CD4-positive, alpha-beta memory T cell (primary cell): ENCODE measurements at regions not wholly inside any gene's neighbourhood (a gene's known extent, or its start where the extent isn't known, plus 50 kb on each side); places are given as distances from the start of the nearest gene placed in this dataset.

ENCODE experiments used
- CTCF ChIA-PET: fragments of 350-600 bp; sonication (Branson Sonifier 250); formaldehyde crosslinking; loops from one replicate; lab custom pipeline; 2021; ENCODE audit warnings: inconsistent platforms; ENCODE audit not compliant: partially characterized antibody; lab: Charles Lee
- POLR2A ChIA-PET: fragments of 350-600 bp; sonication (Branson Sonifier 250); formaldehyde crosslinking; loops from one replicate; lab custom pipeline; 2021; ENCODE audit not compliant: partially characterized antibody; lab: Charles Lee
- DNase-seq, 5 donors: peaks; one replicate each; pipeline versions ENCODE4 v3.0.0 to v3.0.0-alpha.2; 2020 to 2022; ENCODE audit warnings: mixed read lengths in 1 of 5
- H3K27ac ChIP-seq: one replicate; pipeline ENCODE4 v1.7.0; 2013; ENCODE audit warnings: low read depth, low read length
- H3K27me3 ChIP-seq: 2 replicates; pipeline ENCODE4 v1.7.0; 2013; ENCODE audit warnings: mild to moderate bottlenecking, low read length, moderate library complexity; ENCODE audit not compliant: insufficient read depth
- H3K36me3 ChIP-seq: 2 replicates; pipeline ENCODE4 v1.7.0; 2013; ENCODE audit warnings: mild to moderate bottlenecking, low read length, moderate library complexity; ENCODE audit not compliant: insufficient read depth
- H3K4me1 ChIP-seq: 2 replicates; pipeline ENCODE4 v1.7.0; 2013; ENCODE audit warnings: mild to moderate bottlenecking, low read length, moderate library complexity; ENCODE audit not compliant: insufficient read depth
- H3K4me3 ChIP-seq, 2 donors: one replicate each; pipeline ENCODE4 v1.7.0; 2013; ENCODE audit warnings: low read length in 2 of 2, mild to moderate bottlenecking in 1 of 2
- H3K9me3 ChIP-seq, 2 donors: one replicate each; pipeline ENCODE4 v1.7.0; 2013; ENCODE audit warnings: low read length in 2 of 2, control low read depth in 1 of 2; ENCODE audit not compliant: control insufficient read depth in 1 of 2
- H3K27ac Mint-ChIP-seq, 7 donors: one replicate each; pipeline ENCODE4 v1.8.0; 2020 to 2021; ENCODE audit warnings: mixed read lengths in 7 of 7, mild to moderate bottlenecking in 6 of 7, inconsistent platforms in 3 of 7, moderate library complexity in 3 of 7
- H3K27me3 Mint-ChIP-seq, 2 donors: one replicate each; pipeline ENCODE4 v1.8.0; 2020 to 2021; ENCODE audit warnings: mixed read lengths in 2 of 2
- H3K36me3 Mint-ChIP-seq, 2 donors: one replicate each; pipeline ENCODE4 v1.8.0; 2020 to 2021; ENCODE audit warnings: mixed read lengths in 2 of 2, inconsistent platforms in 1 of 2, mild to moderate bottlenecking in 1 of 2
- H3K4me1 Mint-ChIP-seq, 4 donors: one replicate each; pipeline ENCODE4 v1.8.0; 2020 to 2021; ENCODE audit warnings: mixed read lengths in 4 of 4, mild to moderate bottlenecking in 1 of 4
- H3K4me3 Mint-ChIP-seq, 8 donors: one replicate each; pipeline ENCODE4 v1.8.0; 2020 to 2021; ENCODE audit warnings: mixed read lengths in 8 of 8, mild to moderate bottlenecking in 7 of 8, moderate library complexity in 6 of 8, inconsistent platforms in 3 of 8
- H3K9me3 Mint-ChIP-seq, 8 donors: one replicate each; pipeline ENCODE4 v1.8.0; 2020 to 2021; ENCODE audit warnings: mixed read lengths in 8 of 8, mild to moderate bottlenecking in 5 of 8, inconsistent platforms in 3 of 8, moderate library complexity in 1 of 8
- intact Hi-C: fragments of 100-400 bp; cut with micrococcal nuclease; formaldehyde crosslinking; loops from one replicate; pipeline ENCODE4 v1.15.1; 2023

DNA sequence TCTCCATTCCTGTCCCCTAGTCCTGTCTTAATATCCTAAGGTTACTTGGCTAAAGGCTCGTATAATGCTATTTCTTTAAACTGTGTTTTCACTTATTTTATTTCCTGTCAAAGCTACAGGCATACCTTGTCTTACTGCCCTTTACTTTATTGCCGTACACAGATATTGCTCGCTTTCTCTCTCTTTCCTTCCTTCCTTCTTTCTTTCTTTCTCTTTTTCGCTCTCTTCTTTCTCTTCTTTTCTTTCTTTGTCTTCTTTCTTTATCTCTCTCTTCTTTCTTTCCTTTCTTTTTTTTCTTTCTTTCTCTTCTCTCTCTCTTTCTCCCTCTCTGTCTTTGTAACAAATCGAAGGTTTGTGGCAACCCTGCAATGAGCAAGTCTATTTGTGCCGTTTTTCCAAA is 123.9 kb upstream of the ARHGAP5 start:
- POLR2A ChIA-PET, result no interaction called here
- H3K27me3 ChIP-seq, result no peaks in the 10 kb centered on the region
- no peaks in the 10 kb centered on the region for H3K36me3 ChIP-seq
- H3K27ac ChIP-seq, result no peak overlapping the region
- CTCF ChIA-PET, result no interaction called here
- Mint-ChIP-seq H3K27ac (no peak overlapping the region), H3K27me3 (peaks cover 0 to 5% of the 10 kb centered on the region in 2 donors), H3K4me1 (peaks cover under 1 to 10% (median 2%) of the 10 kb centered on the region in 4 donors), H3K4me3 (no peak overlapping the region), H3K36me3 (no peaks in the 10 kb centered on the region), H3K9me3 (no peaks in the 10 kb centered on the region)
- H3K9me3 ChIP-seq, result no peaks in the 10 kb centered on the region
- no peak for DNase-seq
- peaks cover 2% of the 10 kb centered on the region for H3K4me1 ChIP-seq
- intact Hi-C loops, result no loop called here
- no peak overlapping the region for H3K4me3 ChIP-seq

DNA sequence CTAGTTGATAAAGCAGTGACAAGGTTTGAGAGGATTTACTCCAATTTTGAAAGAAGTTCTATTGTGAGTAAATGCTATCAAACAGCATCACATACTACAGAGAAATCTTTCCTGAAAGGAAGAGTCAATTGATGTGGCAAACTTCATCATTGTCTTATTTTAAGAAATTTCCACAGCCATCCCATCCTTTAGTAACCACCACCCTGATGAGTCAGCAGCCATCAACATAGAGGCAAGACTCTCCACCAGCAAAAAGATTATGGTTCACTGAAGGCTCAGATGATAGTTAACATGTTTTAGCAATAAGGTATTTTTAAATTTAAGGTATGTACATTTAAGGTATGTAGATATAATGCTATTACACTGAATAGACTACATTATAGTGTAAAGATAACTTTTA is 122.1 kb upstream of the ARHGAP5 start:
- DNase-seq, result no peak
- intact Hi-C loops, result no loop called here
- Mint-ChIP-seq H3K9me3 (no peaks in the 10 kb centered on the region), H3K27me3 (peaks cover 0 to 5% of the 10 kb centered on the region in 2 donors), H3K4me1 (peaks cover 0 to 6% (median 1%) of the 10 kb centered on the region in 4 donors), H3K36me3 (no peaks in the 10 kb centered on the region), H3K4me3 (no peak overlapping the region), H3K27ac (no peak overlapping the region)
- POLR2A ChIA-PET, result no interaction called here
- Histone ChIP-seq H3K4me1 (no peaks in the 10 kb centered on the region), H3K36me3 (no peaks in the 10 kb centered on the region), H3K9me3 (no peaks in the 10 kb centered on the region), H3K27me3 (no peaks in the 10 kb centered on the region), H3K4me3 (no peak overlapping the region), H3K27ac (no peak overlapping the region)
- CTCF ChIA-PET, result no interaction called here

DNA sequence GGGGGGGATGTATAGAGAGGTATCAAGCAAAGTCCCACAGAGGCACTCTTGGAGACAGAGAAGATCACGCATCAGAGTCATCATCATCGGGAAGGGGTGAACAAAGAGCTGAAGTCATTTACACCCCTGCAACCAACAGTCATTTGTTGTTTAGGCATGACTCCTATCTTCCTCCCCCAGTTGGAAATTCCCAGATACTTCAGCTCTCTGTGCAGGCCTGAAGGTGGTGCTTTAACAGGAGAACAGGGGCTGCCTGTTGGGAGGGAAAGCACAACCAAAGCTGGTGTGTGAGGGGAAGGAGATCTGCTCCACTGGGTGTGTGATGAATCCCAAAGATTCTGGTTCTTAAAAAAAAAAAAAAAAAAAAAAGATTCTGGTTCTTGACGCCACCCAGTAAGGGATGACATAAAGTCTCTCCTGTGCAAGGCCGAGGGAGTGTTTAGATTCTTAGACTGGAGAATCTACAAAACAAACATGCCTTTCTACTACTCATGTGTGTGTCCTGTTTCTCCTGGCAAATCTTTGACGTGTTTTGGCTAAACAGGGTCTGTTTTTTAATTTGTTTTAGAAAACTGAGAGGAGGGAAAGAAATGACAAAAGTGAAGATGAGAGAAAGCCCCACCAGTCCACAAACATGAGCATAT is 121.0 kb upstream of the ARHGAP5 start:
- Histone ChIP-seq H3K9me3 (no peaks in the 10 kb centered on the region), H3K4me3 (no peak overlapping the region), H3K4me1 (no peaks in the 10 kb centered on the region), H3K36me3 (no peaks in the 10 kb centered on the region), H3K27ac (no peak overlapping the region), H3K27me3 (no peaks in the 10 kb centered on the region)
- Mint-ChIP-seq H3K4me1 (peaks cover 0 to 4% (median under 1%) of the 10 kb centered on the region in 4 donors), H3K27ac (no peak overlapping the region), H3K36me3 (no peaks in the 10 kb centered on the region), H3K27me3 (peaks cover 0 to 5% of the 10 kb centered on the region in 2 donors), H3K4me3 (no peak overlapping the region), H3K9me3 (peaks cover 0 to 6% (median 0%) of the 10 kb centered on the region in 8 donors)
- CTCF ChIA-PET, result no interaction called here
- intact Hi-C loops, result no loop called here
- DNase-seq, result no peak
- POLR2A ChIA-PET, result no interaction called here

DNA sequence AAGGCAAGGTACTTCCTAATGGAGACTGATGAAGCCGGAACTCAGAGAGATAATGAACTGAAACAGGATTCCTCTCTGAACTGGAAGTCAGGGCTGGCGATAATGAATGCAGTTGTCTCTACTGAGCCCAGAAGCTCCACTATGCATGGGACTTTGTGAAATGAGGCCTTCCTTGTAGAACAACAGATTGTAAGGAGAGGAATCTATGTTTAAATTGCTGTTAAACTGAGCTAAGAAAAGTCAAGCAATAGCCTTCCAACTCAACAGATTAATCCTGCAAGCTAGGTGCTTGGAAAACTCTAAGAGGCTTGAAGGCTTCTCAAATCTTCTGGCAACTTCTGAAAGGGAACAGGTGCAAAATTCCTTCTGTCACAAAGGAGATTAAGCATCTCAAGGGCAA is 119.5 kb upstream of the ARHGAP5 start:
- peaks cover 0 to 6% (median 0%) of the 10 kb centered on the region in 8 donors for H3K9me3 Mint-ChIP-seq
- H3K27me3 ChIP-seq, result no peaks in the 10 kb centered on the region
- H3K9me3 ChIP-seq, result no peaks in the 10 kb centered on the region
- H3K36me3 Mint-ChIP-seq, result no peaks in the 10 kb centered on the region
- DNase-seq, result no peak
- intact Hi-C loops, result no loop called here
- no peaks in the 10 kb centered on the region for H3K36me3 ChIP-seq
- no peak overlapping the region for H3K27ac ChIP-seq
- no peak overlapping the region for H3K27ac Mint-ChIP-seq
- H3K4me1 Mint-ChIP-seq, result no peaks in the 10 kb centered on the region
- CTCF ChIA-PET, result no interaction called here
- H3K4me1 ChIP-seq, result no peaks in the 10 kb centered on the region
- POLR2A ChIA-PET, result no interaction called here
- H3K4me3 Mint-ChIP-seq, result no peak overlapping the region
- H3K4me3 ChIP-seq, result no peak overlapping the region
- H3K27me3 Mint-ChIP-seq, result peaks cover 0 to 5% of the 10 kb centered on the region in 2 donors

DNA sequence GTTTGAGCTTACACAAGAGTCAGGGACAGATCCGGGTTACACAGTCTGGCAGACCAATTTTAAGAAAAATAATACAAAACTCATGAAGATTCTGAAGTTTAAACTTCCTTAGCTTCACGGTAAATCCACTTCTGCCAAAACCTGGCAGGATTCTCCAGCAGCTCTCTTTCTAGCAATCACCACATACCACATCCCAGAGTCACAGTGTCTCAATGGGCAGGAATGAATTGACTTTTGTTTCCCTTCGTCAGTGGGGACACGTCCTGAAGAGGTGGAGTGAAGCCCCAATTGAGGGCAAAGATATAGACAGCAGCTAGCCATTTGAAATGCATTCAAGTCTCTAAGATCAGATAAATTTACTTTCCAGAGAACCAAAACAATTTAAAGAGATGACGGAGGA is 117.1 kb upstream of the ARHGAP5 start:
- Histone ChIP-seq H3K4me1 (no peaks in the 10 kb centered on the region), H3K27me3 (no peaks in the 10 kb centered on the region), H3K9me3 (no peaks in the 10 kb centered on the region), H3K4me3 (no peak overlapping the region), H3K27ac (no peak overlapping the region), H3K36me3 (no peaks in the 10 kb centered on the region)
- H3K27ac Mint-ChIP-seq, result no peak overlapping the region
- POLR2A ChIA-PET, result no interaction called here
- H3K36me3 Mint-ChIP-seq, result no peaks in the 10 kb centered on the region
- no peak overlapping the region for H3K4me3 Mint-ChIP-seq
- CTCF ChIA-PET, result interaction anchor here (1.5 kb wide), 1 partner anchor 35 kb away, joined by 3 read pairs; no protein-coding TSS in a partner anchor
- H3K9me3 Mint-ChIP-seq, result peaks cover 0 to 6% (median 0%) of the 10 kb centered on the region in 8 donors
- H3K4me1 Mint-ChIP-seq, result peaks cover 0 to 2% (median 0%) of the 10 kb centered on the region in 4 donors
- no peak for DNase-seq
- peaks cover 0 to 5% of the 10 kb centered on the region in 2 donors for H3K27me3 Mint-ChIP-seq
- intact Hi-C loops, result no loop called here

DNA sequence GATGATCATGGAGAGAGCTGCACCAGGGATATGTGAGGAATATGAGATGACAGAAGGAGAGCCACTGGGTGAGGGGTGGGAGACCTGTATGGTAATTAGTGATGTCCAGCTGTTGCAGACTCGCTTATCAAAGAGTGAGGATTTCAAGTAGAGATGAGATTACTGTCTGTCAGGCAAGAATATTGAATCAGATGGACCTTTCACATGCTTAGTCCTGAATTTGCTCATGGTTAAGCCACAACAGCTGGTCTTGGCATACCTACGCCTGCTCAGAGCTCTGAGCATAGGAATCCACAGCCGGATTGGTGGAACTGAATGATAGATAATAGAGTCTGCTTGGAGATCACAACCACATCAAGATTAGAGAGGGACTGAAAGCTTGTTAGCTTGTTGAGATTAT is 115.2 kb upstream of the ARHGAP5 start:
- no peaks in the 10 kb centered on the region for H3K27me3 ChIP-seq
- intact Hi-C loops, result no loop called here
- ChIA-PET POLR2A (no interaction called here), CTCF (no interaction called here)
- peaks cover 3 to 14% (median 9%) of the 10 kb centered on the region in 4 donors for H3K4me1 Mint-ChIP-seq
- H3K27ac Mint-ChIP-seq, result no peak overlapping the region
- H3K36me3 ChIP-seq, result no peaks in the 10 kb centered on the region
- peaks cover 0 to 6% (median 0%) of the 10 kb centered on the region in 8 donors for H3K9me3 Mint-ChIP-seq
- no peaks in the 10 kb centered on the region for H3K36me3 Mint-ChIP-seq
- peaks cover 0 to under 1% of the 10 kb centered on the region in 2 donors for H3K27me3 Mint-ChIP-seq
- peaks cover 10% of the 10 kb centered on the region for H3K4me1 ChIP-seq
- no peak for DNase-seq
- H3K27ac ChIP-seq, result no peak overlapping the region
- no peak overlapping the region for H3K4me3 ChIP-seq
- H3K9me3 ChIP-seq, result no peaks in the 10 kb centered on the region
- no peak overlapping the region for H3K4me3 Mint-ChIP-seq

DNA sequence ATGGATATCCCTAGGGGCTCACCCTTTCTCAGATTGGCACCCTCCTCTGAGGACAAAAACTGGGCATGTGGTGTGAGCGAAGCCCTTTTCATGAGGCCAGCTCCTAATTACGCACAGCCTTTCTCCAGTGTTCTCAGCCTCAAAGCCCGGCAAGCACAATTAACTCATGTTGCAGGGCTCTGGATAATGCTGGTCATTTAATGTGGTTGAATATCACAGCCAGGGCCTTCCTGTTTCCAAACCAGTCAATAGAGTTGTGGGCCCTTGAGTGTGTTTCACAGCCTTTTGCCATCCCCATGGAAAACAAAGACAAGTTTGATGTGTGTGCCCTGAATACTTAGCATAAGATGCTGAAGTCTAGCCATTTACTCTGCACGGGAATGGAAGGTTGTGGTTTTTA is 114.2 kb upstream of the ARHGAP5 start:
- Mint-ChIP-seq H3K36me3 (no peaks in the 10 kb centered on the region), H3K27me3 (no peaks in the 10 kb centered on the region), H3K4me3 (no peak overlapping the region), H3K9me3 (peaks cover 0 to 6% (median 0%) of the 10 kb centered on the region in 8 donors), H3K27ac (no peak overlapping the region), H3K4me1 (peaks cover 3 to 14% (median 9%) of the 10 kb centered on the region in 4 donors)
- Histone ChIP-seq H3K27ac (no peak overlapping the region), H3K27me3 (no peaks in the 10 kb centered on the region), H3K4me3 (no peak overlapping the region), H3K36me3 (no peaks in the 10 kb centered on the region), H3K4me1 (peaks cover 10% of the 10 kb centered on the region), H3K9me3 (no peaks in the 10 kb centered on the region)
- POLR2A ChIA-PET, result no interaction called here
- CTCF ChIA-PET, result interaction anchor here (1.3 kb wide), 1 partner anchor 36 kb away, joined by 4 read pairs; no protein-coding TSS in a partner anchor
- DNase-seq, result no peak
- intact Hi-C loops, result no loop called here
